Neural cell (in vitro differentiated cells): ENCODE measurements at regions not wholly inside any gene's neighbourhood (a gene's known extent, or its start where the extent isn't known, plus 50 kb on each side); places are given as distances from the start of the nearest gene placed in this dataset.

Experiments used
- H2AFZ ChIP-seq: fragments of 200-600, 300-800 bp; sonication (generic), shearing (Covaris generic); 2 replicates; pipeline ENCODE4 v1.6.0; 2014; ENCODE audit warnings: low read depth, mild to moderate bottlenecking, antibody characterized with exemption, low read length, moderate library complexity
- H3F3A ChIP-seq: fragments of 200-600 bp; shearing (Covaris generic); 2 replicates; pipeline ENCODE4 v1.6.1; 2016; ENCODE audit warnings: mild to moderate bottlenecking, moderate library complexity, mixed read lengths, antibody characterized with exemption, low read length; ENCODE audit not compliant: insufficient read depth, poor library complexity, severe bottlenecking
- H3K27ac ChIP-seq: fragments of 200-600, 300-800 bp; sonication (generic), shearing (Covaris generic); 2 replicates; pipeline ENCODE4 v1.5.1; 2014; ENCODE audit warnings: mild to moderate bottlenecking, low read length, moderate library complexity
- H3K27me3 ChIP-seq: fragments of 300-800, 200-600 bp; sonication (generic), shearing (Covaris generic); 2 replicates; pipeline ENCODE4 v1.6.0; 2014; ENCODE audit warnings: mild to moderate bottlenecking, low read depth, low read length, moderate library complexity; ENCODE audit not compliant: insufficient read depth
- H3K36me3 ChIP-seq: fragments of 300-800, 200-600 bp; sonication (generic), shearing (Covaris generic); 2 replicates; pipeline ENCODE4 v1.5.1; 2014; ENCODE audit warnings: mild to moderate bottlenecking, antibody characterized with exemption, low read length, moderate library complexity; ENCODE audit not compliant: insufficient read depth
- H3K4me2 ChIP-seq: fragments of 300-800, 200-600 bp; sonication (generic), shearing (Covaris generic); 2 replicates; pipeline ENCODE4 v1.6.0; 2014; ENCODE audit warnings: mild to moderate bottlenecking, low read length
- H3K4me3 ChIP-seq: fragments of 300-800, 200-600 bp; sonication (generic), shearing (Covaris generic); 2 replicates; pipeline ENCODE4 v1.5.1; 2014; ENCODE audit warnings: mild to moderate bottlenecking, low read length, moderate library complexity
- H3K79me2 ChIP-seq: fragments of 200-600 bp; shearing (Covaris generic); replicated peaks from 2 replicates; pipeline ENCODE4 v1.6.0; 2014; ENCODE audit warnings: mild to moderate bottlenecking, low read length, moderate library complexity; ENCODE audit not compliant: insufficient read depth
- H3K9ac ChIP-seq: fragments of 300-800, 200-600 bp; sonication (generic), shearing (Covaris generic); 2 replicates; pipeline ENCODE4 v1.6.1; 2016; ENCODE audit warnings: mild to moderate bottlenecking, low read length, mixed read lengths
- H3K9me2 ChIP-seq: fragments of 200-600 bp; shearing (Covaris generic); 2 replicates; pipeline ENCODE4 v1.6.1; 2016; ENCODE audit warnings: mild to moderate bottlenecking, low read length, mixed read lengths; ENCODE audit not compliant: insufficient read depth
- H3K9me3 ChIP-seq: fragments of 200-600, 300-800 bp; sonication (generic), shearing (Covaris generic); 2 replicates; pipeline ENCODE4 v1.6.1; 2016; ENCODE audit warnings: mild to moderate bottlenecking, mixed run types, low read length, moderate library complexity, mixed read lengths
- H4K20me1 ChIP-seq: fragments of 200-600 bp; shearing (Covaris generic); 2 replicates; pipeline ENCODE4 v1.6.1; 2016; ENCODE audit warnings: mild to moderate bottlenecking, mixed run types; ENCODE audit not compliant: insufficient read depth
- CTCF ChIP-seq: fragments of 450-650 bp; IDR thresholded peaks from 2 replicates; pipeline ENCODE4 v1.5.1; 2014; ENCODE audit warnings: antibody characterized with exemption, mild to moderate bottlenecking, moderate library complexity; ENCODE audit not compliant: poor library complexity, severe bottlenecking
- EP300 ChIP-seq: fragments of 450-650 bp; conservative IDR thresholded peaks from 2 replicates; pipeline ENCODE4 v1.6.1; 2014; ENCODE audit warnings: antibody characterized with exemption, mild to moderate bottlenecking, moderate library complexity; ENCODE audit not compliant: poor library complexity, severe bottlenecking
- EZH2 ChIP-seq: fragments of 200-600, 300-800 bp; shearing (Covaris generic), sonication (generic); IDR thresholded peaks from 2 replicates; pipeline ENCODE4 v1.6.1; 2014; ENCODE audit warnings: antibody characterized with exemption, low read length, borderline replicate concordance, mild to moderate bottlenecking; ENCODE audit not compliant: insufficient read depth, poor library complexity, severe bottlenecking
- MXI1 ChIP-seq: fragments of 450-650 bp; conservative IDR thresholded peaks from 2 replicates; pipeline ENCODE4 v1.6.1; 2014; ENCODE audit warnings: antibody characterized with exemption, mild to moderate bottlenecking; ENCODE audit not compliant: poor library complexity, severe bottlenecking
- POLR2AphosphoS5 ChIP-seq: IDR thresholded peaks from 2 replicates; pipeline ENCODE4 v1.6.1; 2012
- RAD21 ChIP-seq: fragments of 450-650 bp; conservative IDR thresholded peaks from 2 replicates; pipeline ENCODE4 v1.6.1; 2014; ENCODE audit warnings: antibody characterized with exemption, mild to moderate bottlenecking, moderate library complexity
- REST ChIP-seq: IDR thresholded peaks from 2 replicates; pipeline ENCODE4 v1.6.1; 2012; ENCODE audit warnings: borderline replicate concordance
- SMC3 ChIP-seq: fragments of 450-650 bp; conservative IDR thresholded peaks from 2 replicates; pipeline ENCODE4 v1.6.1; 2014; ENCODE audit warnings: antibody characterized with exemption, mild to moderate bottlenecking, moderate library complexity; ENCODE audit not compliant: poor library complexity
- TAF1 ChIP-seq: IDR thresholded peaks from 2 replicates; pipeline ENCODE4 v1.6.1; 2012; ENCODE audit warnings: low read depth

GRCh38 chr6:2529211-2529719, 221.5 kb downstream of the MYLK4 start:
- Histone ChIP-seq H3K79me2 (no peaks in the 10 kb centered on the region), H3K27me3 (no peaks in the 10 kb centered on the region), H3K36me3 (no peaks in the 10 kb centered on the region), H3K4me2 (no peak overlapping the region), H3K9me2 (no peaks in the 10 kb centered on the region), H3K9me3 (no peaks in the 10 kb centered on the region), H3F3A (no peaks in the 10 kb centered on the region), H3K27ac (no peak overlapping the region), H4K20me1 (no peaks in the 10 kb centered on the region), H2AFZ (no peak overlapping the region), H3K9ac (no peak overlapping the region), H3K4me3 (no peak overlapping the region)
- TF ChIP-seq MXI1: no peak
- no peak for TF ChIP-seq TAF1
- no peak for TF ChIP-seq CTCF
- TF ChIP-seq REST: no peak
- no peak for TF ChIP-seq EP300
- no peak for TF ChIP-seq POLR2AphosphoS5
- TF ChIP-seq EZH2: no peak
- TF ChIP-seq RAD21: no peak
- TF ChIP-seq SMC3: no peak

- Histone ChIP-seq H3K9me3 (no peaks in the 10 kb centered on the region), H3K4me3 (no peak overlapping the region), H4K20me1 (no peaks in the 10 kb centered on the region), H3K27me3 (no peaks in the 10 kb centered on the region), H2AFZ (no peak overlapping the region), H3K36me3 (no peaks in the 10 kb centered on the region), H3K4me2 (no peak overlapping the region), H3K79me2 (no peaks in the 10 kb centered on the region), H3F3A (no peaks in the 10 kb centered on the region), H3K9me2 (no peaks in the 10 kb centered on the region), H3K27ac (no peak overlapping the region), H3K9ac (no peak overlapping the region)
- TF ChIP-seq CTCF (no peak), TAF1 (no peak), EZH2 (no peak), EP300 (no peak), REST (no peak), POLR2AphosphoS5 (no peak), MXI1 (no peak), RAD21 (no peak)
Measured at GRCh38 chr6:2528156-2528555, 222.6 kb downstream of the MYLK4 start.
